ENCODE measurements at regions not wholly inside any gene's neighbourhood (a gene's known extent, or its start where the extent isn't known, plus 50 kb on each side); places are given as distances from the start of the nearest gene placed in this dataset.

DNA sequence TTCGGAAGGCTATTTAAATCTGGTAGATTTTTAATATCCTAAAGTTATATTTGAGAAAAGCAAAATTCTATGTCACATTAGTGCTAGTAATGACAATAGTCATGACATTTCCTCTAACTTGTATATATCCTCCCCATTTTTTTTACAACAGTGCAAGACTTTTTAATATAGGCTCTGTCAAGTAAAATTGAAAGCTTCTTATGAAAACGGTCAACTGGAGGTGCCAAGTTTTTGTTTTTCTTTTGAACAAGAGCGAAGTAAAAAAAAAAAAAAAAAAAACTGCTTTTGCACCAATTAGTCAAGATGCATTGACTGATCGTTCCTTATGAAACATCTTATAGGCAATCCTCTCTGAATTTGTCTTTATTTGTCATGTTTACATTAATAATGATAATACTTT, 389.3 kb downstream of the STK39 start:
- DNase-seq (ENCODE audit: low spot score): no peak
- H3K36me3 Mint-ChIP-seq (ENCODE audit: low read depth, unreplicated experiment): no peaks in the 10 kb centered on the region
- no peaks in the 10 kb centered on the region for H3K4me1 Mint-ChIP-seq (ENCODE audit: unreplicated experiment)
- H3K27me3 Mint-ChIP-seq (ENCODE audit: unreplicated experiment): no peaks in the 10 kb centered on the region
- no peak overlapping the region for H3K27ac Mint-ChIP-seq (ENCODE audit: unreplicated experiment)
- no peak overlapping the region for H3K4me3 Mint-ChIP-seq (ENCODE audit: unreplicated experiment)
- TF ChIP-seq CTCF (IDR thresholded peaks at IDR 0.05; ENCODE audit: unreplicated experiment): no peak
- H3K9me3 Mint-ChIP-seq (ENCODE audit: unreplicated experiment): no peaks in the 10 kb centered on the region

- H3K9me3 Mint-ChIP-seq (ENCODE audit: unreplicated experiment): no peaks in the 10 kb centered on the region
- DNase-seq (ENCODE audit: low spot score): no peak
- H3K4me3 Mint-ChIP-seq (ENCODE audit: unreplicated experiment): no peak overlapping the region
- H3K36me3 Mint-ChIP-seq (ENCODE audit: low read depth, unreplicated experiment): no peaks in the 10 kb centered on the region
- H3K27ac Mint-ChIP-seq (ENCODE audit: unreplicated experiment): no peak overlapping the region
- H3K4me1 Mint-ChIP-seq (ENCODE audit: unreplicated experiment): no peaks in the 10 kb centered on the region
- no peak for TF ChIP-seq CTCF (IDR thresholded peaks at IDR 0.05; ENCODE audit: unreplicated experiment)
- H3K27me3 Mint-ChIP-seq (ENCODE audit: unreplicated experiment): no peaks in the 10 kb centered on the region
Observed at GRCh38 chr2:167857416-167857815, 390.0 kb downstream of the STK39 start.

- Mint-ChIP-seq H3K27ac (ENCODE audit: unreplicated experiment) (no peak overlapping the region), H3K27me3 (ENCODE audit: unreplicated experiment) (no peaks in the 10 kb centered on the region), H3K4me3 (ENCODE audit: unreplicated experiment) (no peak overlapping the region), H3K9me3 (ENCODE audit: unreplicated experiment) (no peaks in the 10 kb centered on the region), H3K4me1 (ENCODE audit: unreplicated experiment) (no peaks in the 10 kb centered on the region), H3K36me3 (ENCODE audit: low read depth, unreplicated experiment) (no peaks in the 10 kb centered on the region)
- TF ChIP-seq CTCF (IDR thresholded peaks at IDR 0.05; ENCODE audit: unreplicated experiment): no peak
- no peak for DNase-seq (ENCODE audit: low spot score)
Observed at GRCh38 chr2:167856190-167856589, 391.2 kb downstream of the STK39 start.

- no peak for DNase-seq (ENCODE audit: low spot score)
- Mint-ChIP-seq H3K4me3 (ENCODE audit: unreplicated experiment) (no peak overlapping the region), H3K27ac (ENCODE audit: unreplicated experiment) (no peak overlapping the region), H3K36me3 (ENCODE audit: low read depth, unreplicated experiment) (no peaks in the 10 kb centered on the region), H3K9me3 (ENCODE audit: unreplicated experiment) (no peaks in the 10 kb centered on the region), H3K27me3 (ENCODE audit: unreplicated experiment) (no peaks in the 10 kb centered on the region), H3K4me1 (ENCODE audit: unreplicated experiment) (no peaks in the 10 kb centered on the region)
- no peak for TF ChIP-seq CTCF (IDR thresholded peaks at IDR 0.05; ENCODE audit: unreplicated experiment)
Observed at GRCh38 chr2:167855211-167855610, 392.2 kb downstream of the STK39 start.

DNA sequence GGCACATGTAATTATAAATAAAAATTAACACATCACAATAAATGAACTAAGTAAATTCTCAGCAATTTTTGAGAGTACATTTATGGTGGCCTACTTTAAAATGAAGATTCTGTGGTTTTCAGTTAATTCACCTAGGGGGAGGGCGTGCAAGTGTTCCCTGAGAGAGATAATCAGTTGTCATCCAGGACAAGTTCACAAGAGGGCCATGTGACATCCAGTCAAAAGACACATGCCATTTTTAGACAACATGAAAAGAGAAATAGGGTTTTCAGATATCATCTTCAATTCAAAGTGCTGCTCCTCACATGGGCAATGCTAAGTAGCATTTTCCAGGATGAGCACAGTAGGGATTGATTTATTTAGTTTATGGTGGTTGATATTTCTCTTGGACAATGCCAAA, 393.7 kb downstream of the STK39 start:
- H3K36me3 Mint-ChIP-seq (ENCODE audit: low read depth, unreplicated experiment): no peaks in the 10 kb centered on the region
- no peak for DNase-seq (ENCODE audit: low spot score)
- no peaks in the 10 kb centered on the region for H3K4me1 Mint-ChIP-seq (ENCODE audit: unreplicated experiment)

More for the DNA sequence above, 393.7 kb downstream of the STK39 start:
- H3K9me3 Mint-ChIP-seq (ENCODE audit: unreplicated experiment): no peaks in the 10 kb centered on the region
- no peaks in the 10 kb centered on the region for H3K27me3 Mint-ChIP-seq (ENCODE audit: unreplicated experiment)
- H3K27ac Mint-ChIP-seq (ENCODE audit: unreplicated experiment): no peak overlapping the region
- no peak for TF ChIP-seq CTCF (IDR thresholded peaks at IDR 0.05; ENCODE audit: unreplicated experiment)
- H3K4me3 Mint-ChIP-seq (ENCODE audit: unreplicated experiment): no peak overlapping the region

Data from endothelial cell (in vitro differentiated cells).